Choroid plexus epithelial cell (primary cell): ENCODE measurements at regions not wholly inside any gene's neighbourhood (a gene's known extent, or its start where the extent isn't known, plus 50 kb on each side); places are given as distances from the start of the nearest gene placed in this dataset.
"Not testable (repeated sequence)": the region's sequence is repeated elsewhere in the genome, so short reads cannot be mapped to it uniquely, and the experiment has no call there.

ENCODE experiments used
- DNase-seq: peaks from one replicate; pipeline ENCODE4 v3.0.0-alpha.2; 2010; ENCODE audit warnings: low read depth
- H3K4me3 ChIP-seq: 2 replicates; pipeline ENCODE4 v1.5.1; 2011; ENCODE audit warnings: low read depth, mild to moderate bottlenecking, control low read depth, low read length, moderate library complexity
- TF ChIP-seq, protein P1 (sequence below): conservative IDR thresholded peaks from 2 replicates; pipeline ENCODE4 v1.5.1; 2011; ENCODE audit warnings: low read depth, mild to moderate bottlenecking, control low read depth, inconsistent platforms, low read length, moderate library complexity

DNA sequence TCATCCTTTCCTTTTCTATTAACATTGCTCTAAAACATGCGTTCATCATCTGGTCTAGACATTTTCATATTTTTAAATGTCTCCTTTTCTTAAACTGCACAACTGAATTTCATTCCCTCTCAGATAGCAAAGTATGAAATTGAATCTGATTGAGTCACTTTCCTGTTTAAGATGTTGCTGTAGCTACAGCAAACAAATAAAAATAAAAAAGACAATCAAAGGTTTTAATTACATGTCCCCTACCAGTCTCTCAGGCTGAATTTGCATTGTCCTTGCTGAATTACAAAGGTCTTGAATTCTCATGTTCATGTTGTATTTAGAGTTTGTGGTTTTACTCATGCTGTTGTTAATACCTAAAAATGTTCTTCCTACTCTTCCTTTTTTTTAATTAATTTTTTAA, 537.9 kb upstream of the LRATD1 start:
- H3K4me3 ChIP-seq = no peak overlapping the region
- TF ChIP-seq, protein P1, sequence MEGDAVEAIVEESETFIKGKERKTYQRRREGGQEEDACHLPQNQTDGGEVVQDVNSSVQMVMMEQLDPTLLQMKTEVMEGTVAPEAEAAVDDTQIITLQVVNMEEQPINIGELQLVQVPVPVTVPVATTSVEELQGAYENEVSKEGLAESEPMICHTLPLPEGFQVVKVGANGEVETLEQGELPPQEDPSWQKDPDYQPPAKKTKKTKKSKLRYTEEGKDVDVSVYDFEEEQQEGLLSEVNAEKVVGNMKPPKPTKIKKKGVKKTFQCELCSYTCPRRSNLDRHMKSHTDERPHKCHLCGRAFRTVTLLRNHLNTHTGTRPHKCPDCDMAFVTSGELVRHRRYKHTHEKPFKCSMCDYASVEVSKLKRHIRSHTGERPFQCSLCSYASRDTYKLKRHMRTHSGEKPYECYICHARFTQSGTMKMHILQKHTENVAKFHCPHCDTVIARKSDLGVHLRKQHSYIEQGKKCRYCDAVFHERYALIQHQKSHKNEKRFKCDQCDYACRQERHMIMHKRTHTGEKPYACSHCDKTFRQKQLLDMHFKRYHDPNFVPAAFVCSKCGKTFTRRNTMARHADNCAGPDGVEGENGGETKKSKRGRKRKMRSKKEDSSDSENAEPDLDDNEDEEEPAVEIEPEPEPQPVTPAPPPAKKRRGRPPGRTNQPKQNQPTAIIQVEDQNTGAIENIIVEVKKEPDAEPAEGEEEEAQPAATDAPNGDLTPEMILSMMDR = no peak
- no peak for DNase-seq

DNA sequence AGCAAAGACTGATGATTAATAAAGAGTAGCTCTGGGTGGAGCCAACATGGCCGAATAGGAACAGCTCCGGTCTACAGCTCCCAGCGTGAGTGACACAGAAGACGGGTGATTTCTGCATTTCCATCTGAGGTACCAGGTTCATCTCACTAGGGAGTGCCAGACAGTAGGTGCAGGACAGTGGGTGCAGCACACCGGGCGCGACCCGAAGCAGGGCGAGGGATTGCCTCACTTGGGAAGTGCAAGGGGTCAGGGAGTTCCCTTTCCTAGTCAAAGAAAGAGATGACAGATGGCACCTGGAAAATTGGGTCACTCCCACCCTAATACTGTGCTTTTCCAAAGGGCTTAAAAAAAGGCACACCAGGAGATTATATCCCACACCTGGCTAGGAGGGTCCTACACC, 533.4 kb upstream of the LRATD1 start:
- not testable (repeated sequence) for DNase-seq, H3K4me3 ChIP-seq

- TF ChIP-seq, protein P1 = no peak
- no peak overlapping the region for H3K4me3 ChIP-seq
- DNase-seq = no peak
Observed at GRCh38 chr2:14114275-14114674, 518.2 kb upstream of the LRATD1 start.

GRCh38 chr2:14120376-14120775, 512.1 kb upstream of the LRATD1 start:
- DNase-seq = no peak
- TF ChIP-seq, protein P1 = no peak
- H3K4me3 ChIP-seq = no peak overlapping the region

DNA sequence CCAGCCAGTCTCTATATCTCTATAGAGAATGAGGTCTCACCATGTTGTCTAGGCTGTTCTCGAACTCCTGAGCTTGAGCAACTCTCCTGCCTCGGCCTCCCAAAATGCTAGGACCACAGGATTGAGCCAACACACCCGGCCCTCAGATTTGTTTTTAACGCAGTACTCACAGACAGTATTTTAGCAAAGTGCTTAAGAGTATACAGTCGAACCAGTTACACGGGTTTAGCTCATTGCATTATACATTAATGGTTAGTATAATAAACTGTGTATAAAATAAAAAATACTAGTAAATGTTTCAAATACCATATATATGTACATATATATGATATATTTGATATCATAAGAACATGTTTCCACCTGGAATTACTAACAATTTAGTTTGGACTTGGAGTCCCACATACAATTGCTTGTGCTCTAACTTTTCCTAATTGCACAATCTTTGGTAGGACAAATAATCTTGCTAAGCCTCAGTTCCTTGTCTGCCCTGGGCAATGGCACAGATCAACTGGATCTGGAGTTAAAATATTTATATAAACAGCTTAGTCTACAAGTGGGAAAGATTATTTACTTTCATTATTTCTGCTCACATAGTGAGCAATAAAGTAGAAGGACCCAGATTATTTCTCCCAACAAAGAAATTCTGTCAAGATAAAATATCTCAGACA, 508.9 kb upstream of the LRATD1 start:
- TF ChIP-seq, protein P1 = no peak
- no peak for DNase-seq
- no peak overlapping the region for H3K4me3 ChIP-seq

DNA sequence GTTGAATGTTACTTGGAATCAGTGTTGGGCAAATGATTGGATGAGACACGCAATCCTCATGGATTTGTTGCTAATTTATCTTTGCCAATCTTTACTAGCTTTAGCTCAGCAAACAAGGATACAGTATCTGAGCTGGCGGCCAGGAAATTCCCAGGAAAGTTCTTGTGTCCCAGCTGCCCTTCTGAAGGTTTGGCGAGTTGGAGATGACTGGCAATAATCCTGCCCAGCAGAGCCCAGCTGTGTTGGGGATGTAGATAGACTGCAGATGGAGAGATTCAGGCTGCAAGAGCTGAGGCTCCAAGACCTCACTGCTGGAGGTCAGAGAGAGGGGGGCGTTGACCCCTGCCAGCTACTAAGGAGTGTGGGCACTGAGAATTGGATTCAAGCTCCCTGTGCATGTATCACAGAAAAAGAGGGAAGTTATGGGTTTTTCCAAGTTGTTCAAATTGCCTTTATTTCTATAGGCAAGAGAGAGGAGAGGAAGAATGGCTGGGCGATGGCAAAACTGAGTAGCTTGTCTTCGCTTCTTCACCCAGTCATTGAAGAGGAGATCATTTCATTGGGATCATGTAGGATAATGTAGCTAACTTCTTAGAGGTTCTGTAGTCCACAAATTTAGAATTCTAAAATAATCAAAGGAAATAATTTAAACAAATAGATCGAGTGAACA, 506.8 kb upstream of the LRATD1 start:
- no peak for DNase-seq
- H3K4me3 ChIP-seq = no peak overlapping the region
- TF ChIP-seq, protein P1 = no peak

GRCh38 chr2:14126846-14127245, 505.7 kb upstream of the LRATD1 start:
- H3K4me3 ChIP-seq = no peak overlapping the region
- DNase-seq = no peak
- TF ChIP-seq, protein P1 = no peak
